WTC11 (cell line): ENCODE measurements at regions not wholly inside any gene's neighbourhood (a gene's known extent, or its start where the extent isn't known, plus 50 kb on each side); places are given as distances from the start of the nearest gene placed in this dataset.

Experiments used
- ATAC-seq: fragments of 200-7000 bp; cut with Tn5 transposase; 2 replicates; pipeline ENCODE4 v1.10.0; 2021; ENCODE audit warnings: mild to moderate bottlenecking, moderate library complexity
- CTCF ChIA-PET: fragments of 300-600 bp; sonication (Branson Sonifier 250); formaldehyde crosslinking; loops from one replicate; lab custom pipeline; 2021; ENCODE audit warnings: antibody characterized with exemption; lab: Charles Lee
- POLR2A ChIA-PET: fragments of 350-600 bp; sonication (Branson Sonifier 250); formaldehyde crosslinking; loops from one replicate; lab custom pipeline; 2021; ENCODE audit warnings: antibody characterized with exemption; lab: Charles Lee
- DNase-seq: peaks from one replicate; pipeline ENCODE4 v3.0.0; 2021; ENCODE audit warnings: low spot score
- H3K27ac Mint-ChIP-seq: 2 replicates; pipeline ENCODE4 v1.8.0; 2021; ENCODE audit warnings: mixed read lengths
- H3K27me3 Mint-ChIP-seq: 2 replicates; pipeline ENCODE4 v1.8.0; 2021; ENCODE audit warnings: low read depth, mild to moderate bottlenecking, moderate library complexity, mixed read lengths
- H3K36me3 Mint-ChIP-seq: 2 replicates; pipeline ENCODE4 v1.8.0; 2021; ENCODE audit warnings: mixed read lengths
- H3K4me1 Mint-ChIP-seq: 2 replicates; pipeline ENCODE4 v1.8.0; 2022; ENCODE audit warnings: mixed read lengths
- H3K4me3 Mint-ChIP-seq: 2 replicates; pipeline ENCODE4 v1.8.0; 2021; ENCODE audit warnings: mild to moderate bottlenecking, moderate library complexity, mixed read lengths
- H3K9me3 Mint-ChIP-seq: 2 replicates; pipeline ENCODE4 v1.8.0; 2021; ENCODE audit warnings: mixed read lengths
- ARID4B ChIP-seq: sonication (generic); formaldehyde crosslinking; IDR thresholded peaks from 2 replicates; pipeline ENCODE4 v1.8.0; 2023; ENCODE audit warnings: missing genetic modification reagents, mild to moderate bottlenecking, borderline replicate concordance
- E2F5 ChIP-seq: sonication (generic); formaldehyde crosslinking; IDR thresholded peaks from 2 replicates; pipeline ENCODE4 v1.8.1; 2022; ENCODE audit warnings: mild to moderate bottlenecking, moderate library complexity, missing genetic modification reagents
- ELF4 ChIP-seq: sonication (generic); formaldehyde crosslinking; IDR thresholded peaks from 2 replicates; pipeline ENCODE4 v1.8.1; 2022; ENCODE audit warnings: low read depth, mild to moderate bottlenecking, moderate library complexity, missing genetic modification reagents
- EMX1 ChIP-seq: fragments of 250-450 bp; sonication (Bioruptor Pico); IDR thresholded peaks from 2 replicates; pipeline ENCODE4 v1.8.0; 2021; ENCODE audit warnings: mild to moderate bottlenecking
- FOXP4 ChIP-seq: sonication (generic); formaldehyde crosslinking; IDR thresholded peaks from 2 replicates; pipeline ENCODE4 v1.8.0; 2022; ENCODE audit warnings: mild to moderate bottlenecking, missing genetic modification reagents
- HMGXB4 ChIP-seq: sonication (generic); formaldehyde crosslinking; IDR thresholded peaks from 2 replicates; pipeline ENCODE4 v1.8.1; 2023; ENCODE audit warnings: mild to moderate bottlenecking, moderate library complexity, missing genetic modification reagents
- MXD4 ChIP-seq: fragments of 250-450 bp; sonication (Bioruptor Pico); IDR thresholded peaks from 2 replicates; pipeline ENCODE4 v1.8.0; 2021; ENCODE audit warnings: mild to moderate bottlenecking, moderate library complexity, borderline replicate concordance
- PRDM15 ChIP-seq: sonication (generic); formaldehyde crosslinking; IDR thresholded peaks from 2 replicates; pipeline ENCODE4 v1.8.0; 2022; ENCODE audit warnings: missing genetic modification reagents
- PRRX2 ChIP-seq: fragments of 250-450 bp; sonication (Bioruptor Pico); IDR thresholded peaks from 2 replicates; pipeline ENCODE4 v1.8.0; 2021; ENCODE audit warnings: mild to moderate bottlenecking
- RORB ChIP-seq: fragments of 250-450 bp; sonication (Bioruptor Pico); IDR thresholded peaks from 2 replicates; pipeline ENCODE4 v1.9.0; 2021; ENCODE audit warnings: mild to moderate bottlenecking
- STAT6 ChIP-seq: sonication (generic); formaldehyde crosslinking; conservative IDR thresholded peaks from 2 replicates; pipeline ENCODE4 v1.8.1; 2023; ENCODE audit warnings: mild to moderate bottlenecking, low read depth, missing genetic modification reagents, moderate library complexity
- ZBTB43 ChIP-seq: sonication (generic); formaldehyde crosslinking; IDR thresholded peaks from 2 replicates; pipeline ENCODE4 v1.8.1; 2023; ENCODE audit warnings: mild to moderate bottlenecking, missing genetic modification reagents
- ZNF423 ChIP-seq: fragments of 250-450 bp; sonication (Bioruptor Pico); IDR thresholded peaks from 2 replicates; pipeline ENCODE4 v2.1.2; 2022; ENCODE audit warnings: mild to moderate bottlenecking, moderate library complexity
- ZNF512 ChIP-seq: sonication (generic); formaldehyde crosslinking; IDR thresholded peaks from 2 replicates; pipeline ENCODE4 v1.8.1; 2022; ENCODE audit warnings: missing genetic modification reagents, borderline replicate concordance

- H3K9me3 Mint-ChIP-seq: peaks cover 39% of the 10 kb centered on the region
- ATAC-seq (no peak), DNase-seq (no peak)
- TF ChIP-seq STAT6 (CRISPR knock-in tag): no peak
- no peak for TF ChIP-seq ARID4B (CRISPR knock-in tag)
- no peak for TF ChIP-seq HMGXB4 (CRISPR knock-in tag)
- no peak for TF ChIP-seq ZBTB43 (CRISPR knock-in tag)
- TF ChIP-seq ELF4: no peak
- no peak for TF ChIP-seq ZNF423 (CRISPR knock-in tag)
- TF ChIP-seq PRRX2: no peak
- TF ChIP-seq FOXP4 (CRISPR knock-in tag): no peak
- no peak for TF ChIP-seq EMX1 (CRISPR knock-in tag)
- TF ChIP-seq MXD4 (CRISPR knock-in tag): no peak
- POLR2A ChIA-PET: no interaction called here
- CTCF ChIA-PET: interaction anchor here (0.8 to 1.5 kb wide), 2 partner anchors 36 kb away, joined by 3 to 5 read pairs; no protein-coding TSS in a partner anchor
- no peak overlapping the region for H3K27ac Mint-ChIP-seq
- peaks cover 4% of the 10 kb centered on the region; the same call in 1 of the 2 replicates for H3K27me3 Mint-ChIP-seq
- no peak overlapping the region for H3K4me3 Mint-ChIP-seq
- H3K36me3 Mint-ChIP-seq: peaks cover 34% of the 10 kb centered on the region
- H3K4me1 Mint-ChIP-seq: peaks cover 6% of the 10 kb centered on the region
These were observed 278.0 kb downstream of the FGF9 start for GRCh38 chr13:21948769-21949474.

GRCh38 chr13:21949818-21950429 lies 279.1 kb downstream of the FGF9 start:
- Mint-ChIP-seq H3K9me3 (peaks cover 40% of the 10 kb centered on the region), H3K27me3 (peaks cover 4% of the 10 kb centered on the region; the same call in 1 of the 2 replicates), H3K4me3 (no peak overlapping the region), H3K27ac (no peak overlapping the region), H3K4me1 (peaks cover 6% of the 10 kb centered on the region), H3K36me3 (peaks cover 33% of the 10 kb centered on the region)
- POLR2A ChIA-PET: no interaction called here
- CTCF ChIA-PET: interaction anchor here (1.5 kb wide), 1 partner anchor 37 kb away, joined by 5 read pairs; no protein-coding TSS in a partner anchor
- ATAC-seq (no peak), DNase-seq (no peak)
- TF ChIP-seq RORB (CRISPR knock-in tag) (no peak), E2F5 (CRISPR knock-in tag) (no peak), PRDM15 (no peak), ZNF512 (CRISPR knock-in tag) (no peak)
